ENCODE measurements at regions not wholly inside any gene's neighbourhood (a gene's known extent, or its start where the extent isn't known, plus 50 kb on each side); places are given as distances from the start of the nearest gene placed in this dataset.

- Histone ChIP-seq H3K36me3 (ENCODE audit: control insufficient read depth in 2 of 2, insufficient read depth in 1 of 2, low read length in 2 of 2) (no peaks in the 10 kb centered on the region), H3K27ac (ENCODE audit: extremely low read depth, low read depth, low read length) (no peak overlapping the region), H3K9me3 (ENCODE audit: control insufficient read depth, insufficient read depth, low read depth, low read length) (no peaks in the 10 kb centered on the region), H3K4me3 (ENCODE audit: low read depth, low read length) (no peak overlapping the region), H3K4me1 (ENCODE audit: control insufficient read depth, insufficient read depth, low read length) (no peaks in the 10 kb centered on the region)
- TF ChIP-seq ZNF558 (tag by site-specific recombination; IDR thresholded peaks at IDR 0.05), result no peak
- no peak for TF ChIP-seq ZNF211 (tag by site-specific recombination; IDR thresholded peaks at IDR 0.05; ENCODE audit: low read depth)
- TF ChIP-seq ZNF169 (tag by site-specific recombination; IDR thresholded peaks at IDR 0.05), result no peak
- no peak for TF ChIP-seq ZNF138 (tag by site-specific recombination; IDR thresholded peaks at IDR 0.05; ENCODE audit: borderline replicate concordance)
- no peak for TF ChIP-seq ZNF514 (tag by site-specific recombination; IDR thresholded peaks at IDR 0.05)
- no peak for TF ChIP-seq ZNF610 (tag by site-specific recombination; IDR thresholded peaks at IDR 0.05; ENCODE audit: borderline replicate concordance)
- no peak for TF ChIP-seq ZNF521 (tag by site-specific recombination; IDR thresholded peaks at IDR 0.05)
- TF ChIP-seq ZNF24 (tag by site-specific recombination; IDR thresholded peaks at IDR 0.05), result no peak
- no peak for TF ChIP-seq HIC1 (tag by site-specific recombination; IDR thresholded peaks at IDR 0.05)
- no peak for TF ChIP-seq ZNF274 (IDR thresholded peaks at IDR 0.05; ENCODE audit: low read length)
- no peak for TF ChIP-seq ZNF274 (tag by site-specific recombination; IDR thresholded peaks at IDR 0.05; ENCODE audit: borderline replicate concordance)
- no peak for TF ChIP-seq ZBTB10 (tag by site-specific recombination; IDR thresholded peaks at IDR 0.05)
- no peak for TF ChIP-seq ZBTB6 (tag by site-specific recombination; IDR thresholded peaks at IDR 0.05)
- ChIA-PET CTCF (no interaction called here), POLR2A (no interaction called here)
Measured at GRCh38 chr4:147085781-147086180, 140.1 kb upstream of the TTC29 start.

GRCh38 chr4:147088146-147088545, 142.5 kb upstream of the TTC29 start:
- H3K27ac ChIP-seq (ENCODE audit: extremely low read depth, low read depth, low read length), result no peak overlapping the region
- H3K36me3 ChIP-seq (ENCODE audit: control insufficient read depth in 2 of 2, insufficient read depth in 1 of 2, low read length in 2 of 2), result no peaks in the 10 kb centered on the region
- CTCF ChIA-PET, result interaction anchor here (1.9 kb wide), 1 partner anchor 9 kb away, joined by 5 read pairs; no protein-coding TSS in a partner anchor
- POLR2A ChIA-PET, result no interaction called here
- H3K4me1 ChIP-seq (ENCODE audit: control insufficient read depth, insufficient read depth, low read length), result no peaks in the 10 kb centered on the region
- no peak overlapping the region for H3K4me3 ChIP-seq (ENCODE audit: low read depth, low read length)
- no peak for TF ChIP-seq ZNF513 (tag by site-specific recombination; IDR thresholded peaks at IDR 0.05)
- no peak for TF ChIP-seq ZNF623 (tag by site-specific recombination; IDR thresholded peaks at IDR 0.05)
- TF ChIP-seq ZNF311 (tag by site-specific recombination; IDR thresholded peaks at IDR 0.05; ENCODE audit: borderline replicate concordance), result no peak
- no peak for TF ChIP-seq ZNF645 (tag by site-specific recombination; IDR thresholded peaks at IDR 0.05)
- no peak for TF ChIP-seq ZNF548 (tag by site-specific recombination; IDR thresholded peaks at IDR 0.05)
- TF ChIP-seq ZNF747 (tag by site-specific recombination; IDR thresholded peaks at IDR 0.05), result no peak
- no peak for TF ChIP-seq ZBTB8A (tag by site-specific recombination; IDR thresholded peaks at IDR 0.05)
- no peak for TF ChIP-seq BCL11A (tag by site-specific recombination; IDR thresholded peaks at IDR 0.05; ENCODE audit: low read depth)
- no peak for TF ChIP-seq ZNF274 (IDR thresholded peaks at IDR 0.05; ENCODE audit: low read length)
- no peak for TF ChIP-seq ZNF274 (tag by site-specific recombination; IDR thresholded peaks at IDR 0.05; ENCODE audit: borderline replicate concordance)
- no peak for TF ChIP-seq ZNF558 (tag by site-specific recombination; IDR thresholded peaks at IDR 0.05)
- TF ChIP-seq IKZF3 (tag by site-specific recombination; IDR thresholded peaks at IDR 0.05), result no peak
- TF ChIP-seq ZNF132 (tag by site-specific recombination; IDR thresholded peaks at IDR 0.05; ENCODE audit: borderline replicate concordance), result no peak
- H3K9me3 ChIP-seq (ENCODE audit: control insufficient read depth, insufficient read depth, low read depth, low read length), result no peaks in the 10 kb centered on the region

All from HEK293 (cell line).